ENCODE measurements at regions not wholly inside any gene's neighbourhood (a gene's known extent, or its start where the extent isn't known, plus 50 kb on each side); places are given as distances from the start of the nearest gene placed in this dataset.

DNA sequence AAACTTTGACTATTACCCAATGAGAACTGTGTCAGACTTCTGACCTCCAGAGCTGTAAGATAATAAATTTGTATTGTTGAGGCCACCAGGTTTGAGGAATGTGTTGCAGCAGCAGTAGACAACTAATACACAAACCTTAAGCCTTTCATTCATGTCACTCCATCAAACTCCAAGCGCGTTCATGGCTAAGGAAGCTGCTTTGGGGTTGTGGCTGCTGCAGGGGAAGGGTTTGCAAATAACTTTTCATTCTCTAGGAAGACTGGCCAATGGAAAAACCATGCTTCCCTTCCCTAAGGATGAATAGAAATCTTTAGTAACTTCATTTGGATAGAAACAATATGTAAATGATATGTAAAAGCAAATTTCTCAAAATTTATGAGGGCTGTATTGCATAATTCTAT is 170.4 kb downstream of the RHOU start:
- H3K27ac ChIP-seq (ENCODE audit: low read length) = no peak overlapping the region
- no peaks in the 10 kb centered on the region for H4K20me1 ChIP-seq (ENCODE audit: insufficient read depth)
- no peaks in the 10 kb centered on the region for H3F3A ChIP-seq (ENCODE audit: insufficient read depth, low read length, poor library complexity, severe bottlenecking)
- no peak overlapping the region for H2AFZ ChIP-seq (ENCODE audit: low read depth, low read length)
- no peaks in the 10 kb centered on the region for H3K27me3 ChIP-seq (ENCODE audit: insufficient read depth, low read depth, low read length)
- H3K9ac ChIP-seq (ENCODE audit: low read length) = no peak overlapping the region
- no peaks in the 10 kb centered on the region for H3K36me3 ChIP-seq (ENCODE audit: insufficient read depth, low read length)
- no peak overlapping the region for H3K4me3 ChIP-seq (ENCODE audit: low read length)
- H3K79me2 ChIP-seq (replicated peaks; ENCODE audit: insufficient read depth, low read length) = no peaks in the 10 kb centered on the region
- H3K4me2 ChIP-seq (ENCODE audit: low read length) = no peak overlapping the region
- H3K9me2 ChIP-seq (ENCODE audit: insufficient read depth, low read length) = no peaks in the 10 kb centered on the region
- no peaks in the 10 kb centered on the region for H3K9me3 ChIP-seq (ENCODE audit: low read length)
- no peak for TF ChIP-seq EZH2 (IDR thresholded peaks at IDR 0.05; ENCODE audit: borderline replicate concordance, insufficient read depth, low read length, poor library complexity, severe bottlenecking)
- no peak for TF ChIP-seq POLR2AphosphoS5 (IDR thresholded peaks at IDR 0.05)
- TF ChIP-seq MXI1 (conservative IDR thresholded peaks at IDR 0.05; ENCODE audit: poor library complexity, severe bottlenecking) = no peak
- TF ChIP-seq, protein P1, sequence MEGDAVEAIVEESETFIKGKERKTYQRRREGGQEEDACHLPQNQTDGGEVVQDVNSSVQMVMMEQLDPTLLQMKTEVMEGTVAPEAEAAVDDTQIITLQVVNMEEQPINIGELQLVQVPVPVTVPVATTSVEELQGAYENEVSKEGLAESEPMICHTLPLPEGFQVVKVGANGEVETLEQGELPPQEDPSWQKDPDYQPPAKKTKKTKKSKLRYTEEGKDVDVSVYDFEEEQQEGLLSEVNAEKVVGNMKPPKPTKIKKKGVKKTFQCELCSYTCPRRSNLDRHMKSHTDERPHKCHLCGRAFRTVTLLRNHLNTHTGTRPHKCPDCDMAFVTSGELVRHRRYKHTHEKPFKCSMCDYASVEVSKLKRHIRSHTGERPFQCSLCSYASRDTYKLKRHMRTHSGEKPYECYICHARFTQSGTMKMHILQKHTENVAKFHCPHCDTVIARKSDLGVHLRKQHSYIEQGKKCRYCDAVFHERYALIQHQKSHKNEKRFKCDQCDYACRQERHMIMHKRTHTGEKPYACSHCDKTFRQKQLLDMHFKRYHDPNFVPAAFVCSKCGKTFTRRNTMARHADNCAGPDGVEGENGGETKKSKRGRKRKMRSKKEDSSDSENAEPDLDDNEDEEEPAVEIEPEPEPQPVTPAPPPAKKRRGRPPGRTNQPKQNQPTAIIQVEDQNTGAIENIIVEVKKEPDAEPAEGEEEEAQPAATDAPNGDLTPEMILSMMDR (IDR thresholded peaks at IDR 0.05; ENCODE audit: poor library complexity, severe bottlenecking) = no peak
- no peak for TF ChIP-seq EP300 (conservative IDR thresholded peaks at IDR 0.05; ENCODE audit: poor library complexity, severe bottlenecking)
- no peak for TF ChIP-seq TAF1 (IDR thresholded peaks at IDR 0.05; ENCODE audit: low read depth)

- no peak overlapping the region for H2AFZ ChIP-seq (ENCODE audit: low read depth, low read length)
- H3K9me2 ChIP-seq (ENCODE audit: insufficient read depth, low read length) = no peaks in the 10 kb centered on the region
- no peaks in the 10 kb centered on the region for H3K36me3 ChIP-seq (ENCODE audit: insufficient read depth, low read length)
- TF ChIP-seq SMC3 (conservative IDR thresholded peaks at IDR 0.05; ENCODE audit: poor library complexity) = no peak
- no peak for TF ChIP-seq RAD21 (conservative IDR thresholded peaks at IDR 0.05)
- no peak for TF ChIP-seq MXI1 (conservative IDR thresholded peaks at IDR 0.05; ENCODE audit: poor library complexity, severe bottlenecking)
- TF ChIP-seq, protein P2, sequence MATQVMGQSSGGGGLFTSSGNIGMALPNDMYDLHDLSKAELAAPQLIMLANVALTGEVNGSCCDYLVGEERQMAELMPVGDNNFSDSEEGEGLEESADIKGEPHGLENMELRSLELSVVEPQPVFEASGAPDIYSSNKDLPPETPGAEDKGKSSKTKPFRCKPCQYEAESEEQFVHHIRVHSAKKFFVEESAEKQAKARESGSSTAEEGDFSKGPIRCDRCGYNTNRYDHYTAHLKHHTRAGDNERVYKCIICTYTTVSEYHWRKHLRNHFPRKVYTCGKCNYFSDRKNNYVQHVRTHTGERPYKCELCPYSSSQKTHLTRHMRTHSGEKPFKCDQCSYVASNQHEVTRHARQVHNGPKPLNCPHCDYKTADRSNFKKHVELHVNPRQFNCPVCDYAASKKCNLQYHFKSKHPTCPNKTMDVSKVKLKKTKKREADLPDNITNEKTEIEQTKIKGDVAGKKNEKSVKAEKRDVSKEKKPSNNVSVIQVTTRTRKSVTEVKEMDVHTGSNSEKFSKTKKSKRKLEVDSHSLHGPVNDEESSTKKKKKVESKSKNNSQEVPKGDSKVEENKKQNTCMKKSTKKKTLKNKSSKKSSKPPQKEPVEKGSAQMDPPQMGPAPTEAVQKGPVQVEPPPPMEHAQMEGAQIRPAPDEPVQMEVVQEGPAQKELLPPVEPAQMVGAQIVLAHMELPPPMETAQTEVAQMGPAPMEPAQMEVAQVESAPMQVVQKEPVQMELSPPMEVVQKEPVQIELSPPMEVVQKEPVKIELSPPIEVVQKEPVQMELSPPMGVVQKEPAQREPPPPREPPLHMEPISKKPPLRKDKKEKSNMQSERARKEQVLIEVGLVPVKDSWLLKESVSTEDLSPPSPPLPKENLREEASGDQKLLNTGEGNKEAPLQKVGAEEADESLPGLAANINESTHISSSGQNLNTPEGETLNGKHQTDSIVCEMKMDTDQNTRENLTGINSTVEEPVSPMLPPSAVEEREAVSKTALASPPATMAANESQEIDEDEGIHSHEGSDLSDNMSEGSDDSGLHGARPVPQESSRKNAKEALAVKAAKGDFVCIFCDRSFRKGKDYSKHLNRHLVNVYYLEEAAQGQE (IDR thresholded peaks at IDR 0.05; ENCODE audit: borderline replicate concordance) = no peak
- TF ChIP-seq POLR2AphosphoS5 (IDR thresholded peaks at IDR 0.05) = no peak
- TF ChIP-seq, protein P1 (IDR thresholded peaks at IDR 0.05; ENCODE audit: poor library complexity, severe bottlenecking) = no peak
- TF ChIP-seq EP300 (conservative IDR thresholded peaks at IDR 0.05; ENCODE audit: poor library complexity, severe bottlenecking) = no peak
- no peak for TF ChIP-seq TAF1 (IDR thresholded peaks at IDR 0.05; ENCODE audit: low read depth)
- TF ChIP-seq EZH2 (IDR thresholded peaks at IDR 0.05; ENCODE audit: borderline replicate concordance, insufficient read depth, low read length, poor library complexity, severe bottlenecking) = no peak
- no peak overlapping the region for H3K4me2 ChIP-seq (ENCODE audit: low read length)
- no peak overlapping the region for H3K9ac ChIP-seq (ENCODE audit: low read length)
- H3K9me3 ChIP-seq (ENCODE audit: low read length) = no peaks in the 10 kb centered on the region
- H3F3A ChIP-seq (ENCODE audit: insufficient read depth, low read length, poor library complexity, severe bottlenecking) = no peaks in the 10 kb centered on the region
- no peak overlapping the region for H3K4me3 ChIP-seq (ENCODE audit: low read length)
- no peak overlapping the region for H3K27ac ChIP-seq (ENCODE audit: low read length)
- H4K20me1 ChIP-seq (ENCODE audit: insufficient read depth) = no peaks in the 10 kb centered on the region
- H3K79me2 ChIP-seq (replicated peaks; ENCODE audit: insufficient read depth, low read length) = no peaks in the 10 kb centered on the region
- no peaks in the 10 kb centered on the region for H3K27me3 ChIP-seq (ENCODE audit: insufficient read depth, low read depth, low read length)
These were observed 171.1 kb downstream of the RHOU start for GRCh38 chr1:228906223-228906860.
